ENCODE measurements at regions not wholly inside any gene's neighbourhood (a gene's known extent, or its start where the extent isn't known, plus 50 kb on each side); places are given as distances from the start of the nearest gene placed in this dataset.

GRCh38 chr13:62973804-62974203 lies 1558.2 kb upstream of the PCDH20 start:
- H3K4me3 Mint-ChIP-seq = no peak overlapping the region
- peaks cover 0 to 23% (median 5%) of the 10 kb centered on the region in 3 experiments; a peak in 4 of 7 replicates for H3K36me3 Mint-ChIP-seq (ENCODE audit: insufficient read depth in 1 of 3, low read depth in 3 of 3)
- H3K27me3 Mint-ChIP-seq (ENCODE audit: low read depth) = no peaks in the 10 kb centered on the region
- Histone ChIP-seq H4K20me1 (ENCODE audit: control insufficient read depth, insufficient read depth, insufficient read length) (no peaks in the 10 kb centered on the region), H3K18ac (ENCODE audit: insufficient read length, low read depth, low read length) (no peak overlapping the region), H3K9me3 (ENCODE audit: control insufficient read depth, low read depth, low read length) (no peaks in the 10 kb centered on the region), H3K27me3 (ENCODE audit: insufficient read depth, low read length) (no peaks in the 10 kb centered on the region), H2BK20ac (ENCODE audit: low read depth, low read length, poor library complexity, severe bottlenecking) (no peak overlapping the region), H3K79me2 (ENCODE audit: insufficient read depth, low read length) (no peaks in the 10 kb centered on the region), H4K8ac (replicated peaks; ENCODE audit: insufficient read length, low read depth, low read length) (no peak overlapping the region), H2AFZ (ENCODE audit: low read length) (no peak overlapping the region), H3K9ac (ENCODE audit: extremely low read depth, insufficient read length, low read length) (no peak overlapping the region), H3K4me2 (ENCODE audit: insufficient read depth, insufficient read length, low read length) (no peak overlapping the region), H3K4ac (ENCODE audit: low read depth, low read length) (no peak overlapping the region), H2BK15ac (ENCODE audit: low read depth, low read length) (no peak overlapping the region), H3K14ac (ENCODE audit: insufficient read depth, low read length) (no peak overlapping the region), H3K79me1 (ENCODE audit: insufficient read depth, low read depth, low read length, poor library complexity, severe bottlenecking) (no peaks in the 10 kb centered on the region), H4K5ac (ENCODE audit: insufficient read length, low read depth, low read length) (no peak overlapping the region), H3T11ph (ENCODE audit: low read length) (no peak overlapping the region), H3K27ac (ENCODE audit: insufficient read length, low read depth, low read length) (no peak overlapping the region), H2BK5ac (ENCODE audit: insufficient read length, low read length) (no peak overlapping the region), H3K23me2 (ENCODE audit: insufficient read length, low read depth, low read length, poor library complexity, severe bottlenecking) (no peaks in the 10 kb centered on the region), H3K23ac (ENCODE audit: insufficient read length, low read depth, low read length) (no peak overlapping the region), H3K4me1 (ENCODE audit: insufficient read depth, low read length) (no peaks in the 10 kb centered on the region), H2BK120ac (ENCODE audit: low read depth, low read length, poor library complexity, severe bottlenecking) (no peak overlapping the region), H2AK5ac (ENCODE audit: insufficient read length, low read length) (no peak overlapping the region), H4K91ac (ENCODE audit: insufficient read length, low read depth, low read length) (no peak overlapping the region), H3K56ac (ENCODE audit: insufficient read length, low read depth, low read length) (no peak overlapping the region), H2BK12ac (ENCODE audit: insufficient read length, low read depth, low read length) (no peak overlapping the region)
- no peak overlapping the region for H3K27ac Mint-ChIP-seq
- WGBS (ENCODE audit: extremely low coverage, insufficient read length, low lambda C conversion rate) = no CpG with 5 or more reads among the region's 5 CpGs
- DNase-seq = no peak
- TF ChIP-seq, protein P1, sequence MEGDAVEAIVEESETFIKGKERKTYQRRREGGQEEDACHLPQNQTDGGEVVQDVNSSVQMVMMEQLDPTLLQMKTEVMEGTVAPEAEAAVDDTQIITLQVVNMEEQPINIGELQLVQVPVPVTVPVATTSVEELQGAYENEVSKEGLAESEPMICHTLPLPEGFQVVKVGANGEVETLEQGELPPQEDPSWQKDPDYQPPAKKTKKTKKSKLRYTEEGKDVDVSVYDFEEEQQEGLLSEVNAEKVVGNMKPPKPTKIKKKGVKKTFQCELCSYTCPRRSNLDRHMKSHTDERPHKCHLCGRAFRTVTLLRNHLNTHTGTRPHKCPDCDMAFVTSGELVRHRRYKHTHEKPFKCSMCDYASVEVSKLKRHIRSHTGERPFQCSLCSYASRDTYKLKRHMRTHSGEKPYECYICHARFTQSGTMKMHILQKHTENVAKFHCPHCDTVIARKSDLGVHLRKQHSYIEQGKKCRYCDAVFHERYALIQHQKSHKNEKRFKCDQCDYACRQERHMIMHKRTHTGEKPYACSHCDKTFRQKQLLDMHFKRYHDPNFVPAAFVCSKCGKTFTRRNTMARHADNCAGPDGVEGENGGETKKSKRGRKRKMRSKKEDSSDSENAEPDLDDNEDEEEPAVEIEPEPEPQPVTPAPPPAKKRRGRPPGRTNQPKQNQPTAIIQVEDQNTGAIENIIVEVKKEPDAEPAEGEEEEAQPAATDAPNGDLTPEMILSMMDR (conservative IDR thresholded peaks at IDR 0.05) = no peak
- H3K9me3 Mint-ChIP-seq = peaks cover 13 to 17% of the 10 kb centered on the region in 2 experiments
- no peaks in the 10 kb centered on the region for H3K4me1 Mint-ChIP-seq
